ENCODE measurements at regions not wholly inside any gene's neighbourhood (a gene's known extent, or its start where the extent isn't known, plus 50 kb on each side); places are given as distances from the start of the nearest gene placed in this dataset.

GRCh38 chr5:52710310-52710971 lies 77.3 kb upstream of the ITGA1 start:
- Mint-ChIP-seq H3K4me1 (no peaks in the 10 kb centered on the region), H3K9me3 (no peaks in the 10 kb centered on the region), H3K27me3 (ENCODE audit: insufficient read depth, low read depth) (no peaks in the 10 kb centered on the region), H3K27ac (no peak overlapping the region), H3K4me3 (no peak overlapping the region), H3K36me3 (no peaks in the 10 kb centered on the region)
- Histone ChIP-seq H3K27ac (no peak overlapping the region), H2AFZ (replicated peaks) (no peak overlapping the region), H3F3A (ENCODE audit: low read depth) (no peaks in the 10 kb centered on the region), H3K9me3 (ENCODE audit: low read depth) (no peaks in the 10 kb centered on the region), H3K9ac (no peak overlapping the region), H3K4me3 (no peak overlapping the region), H4K20me1 (ENCODE audit: low read depth) (no peaks in the 10 kb centered on the region), H3K4me2 (no peak overlapping the region), H3K36me3 (no peaks in the 10 kb centered on the region), H3K79me2 (ENCODE audit: low read depth) (no peaks in the 10 kb centered on the region), H3K27me3 (no peaks in the 10 kb centered on the region), H3K4me1 (no peaks in the 10 kb centered on the region)
- no peak for DNase-seq (ENCODE audit: low spot score)
- TF ChIP-seq EZH2phosphoT487 (IDR thresholded peaks at IDR 0.05) = no peak
- TF ChIP-seq EZH2 (IDR thresholded peaks at IDR 0.05) = no peak
- TF ChIP-seq CTCF (IDR thresholded peaks at IDR 0.05) = no peak

- H3K9ac ChIP-seq = no peak overlapping the region
- H3F3A ChIP-seq (ENCODE audit: low read depth) = no peaks in the 10 kb centered on the region
- H3K27ac ChIP-seq = no peak overlapping the region
- no peaks in the 10 kb centered on the region for H3K9me3 ChIP-seq (ENCODE audit: low read depth)
- Mint-ChIP-seq H3K4me1 (no peaks in the 10 kb centered on the region), H3K9me3 (no peaks in the 10 kb centered on the region), H3K27me3 (ENCODE audit: insufficient read depth, low read depth) (no peaks in the 10 kb centered on the region), H3K27ac (no peak overlapping the region), H3K36me3 (no peaks in the 10 kb centered on the region), H3K4me3 (no peak overlapping the region)
- no peak overlapping the region for H2AFZ ChIP-seq (replicated peaks)
- H4K20me1 ChIP-seq (ENCODE audit: low read depth) = no peaks in the 10 kb centered on the region
- no peaks in the 10 kb centered on the region for H3K27me3 ChIP-seq
- H3K4me3 ChIP-seq = no peak overlapping the region
- TF ChIP-seq EZH2 (IDR thresholded peaks at IDR 0.05) = no peak
- no peak for TF ChIP-seq CTCF (IDR thresholded peaks at IDR 0.05)
- no peak for TF ChIP-seq EZH2phosphoT487 (IDR thresholded peaks at IDR 0.05)
- no peaks in the 10 kb centered on the region for H3K36me3 ChIP-seq
- H3K4me1 ChIP-seq = no peaks in the 10 kb centered on the region
- no peaks in the 10 kb centered on the region for H3K79me2 ChIP-seq (ENCODE audit: low read depth)
- H3K4me2 ChIP-seq = no peak overlapping the region
- no peak for DNase-seq (ENCODE audit: low spot score)
These were observed 76.6 kb upstream of the ITGA1 start for GRCh38 chr5:52710972-52711596.

- no peaks in the 10 kb centered on the region for H3K4me1 Mint-ChIP-seq
- peaks cover 3% of the 10 kb centered on the region for H3K36me3 Mint-ChIP-seq
- no peak for DNase-seq (ENCODE audit: low spot score)
- Histone ChIP-seq H3K27me3 (no peaks in the 10 kb centered on the region), H2AFZ (replicated peaks) (no peak overlapping the region), H3K9me3 (ENCODE audit: low read depth) (no peaks in the 10 kb centered on the region), H3K36me3 (peaks cover under 1% of the 10 kb centered on the region), H3K9ac (no peak overlapping the region), H3K4me3 (no peak overlapping the region), H3K27ac (no peak overlapping the region), H3K4me1 (no peaks in the 10 kb centered on the region), H4K20me1 (ENCODE audit: low read depth) (no peaks in the 10 kb centered on the region), H3K79me2 (ENCODE audit: low read depth) (no peaks in the 10 kb centered on the region), H3F3A (ENCODE audit: low read depth) (no peaks in the 10 kb centered on the region), H3K4me2 (no peak overlapping the region)
- no peak overlapping the region for H3K4me3 Mint-ChIP-seq
- TF ChIP-seq CTCF (IDR thresholded peaks at IDR 0.05) = no peak
- no peak for TF ChIP-seq EZH2 (IDR thresholded peaks at IDR 0.05)
- TF ChIP-seq EZH2phosphoT487 (IDR thresholded peaks at IDR 0.05) = no peak
- no peaks in the 10 kb centered on the region for H3K27me3 Mint-ChIP-seq (ENCODE audit: insufficient read depth, low read depth)
- H3K9me3 Mint-ChIP-seq = peaks cover 4% of the 10 kb centered on the region
- no peak overlapping the region for H3K27ac Mint-ChIP-seq
These were observed 75.4 kb upstream of the ITGA1 start for GRCh38 chr5:52712354-52712753.

All from neural progenitor cell (in vitro differentiated cells).